T47D (cell line): ENCODE measurements at regions not wholly inside any gene's neighbourhood (a gene's known extent, or its start where the extent isn't known, plus 50 kb on each side); places are given as distances from the start of the nearest gene placed in this dataset.
"Not testable (repeated sequence)": the region's sequence is repeated elsewhere in the genome, so short reads cannot be mapped to it uniquely, and the experiment has no call there.

Experiments used
- DNase-seq, 2 experiments: peaks; one replicate each; pipeline versions ENCODE4 v3.0.0 to v3.0.0-alpha.2; 2011 to 2012; ENCODE audit warnings: low read depth in 1 of 2, low spot score in 1 of 2
- JUND ChIP-seq: IDR thresholded peaks from 2 replicates; pipeline ENCODE4 v1.6.1; 2012; ENCODE audit warnings: low read depth
- in situ Hi-C: cut with HindIII; loops from 2 replicates; pipeline ENCODE4 v1.10.0; 2016; ENCODE audit warnings: low sequenced_read_pairs, low pct_unique_long_range_greater_than_20kb

DNA sequence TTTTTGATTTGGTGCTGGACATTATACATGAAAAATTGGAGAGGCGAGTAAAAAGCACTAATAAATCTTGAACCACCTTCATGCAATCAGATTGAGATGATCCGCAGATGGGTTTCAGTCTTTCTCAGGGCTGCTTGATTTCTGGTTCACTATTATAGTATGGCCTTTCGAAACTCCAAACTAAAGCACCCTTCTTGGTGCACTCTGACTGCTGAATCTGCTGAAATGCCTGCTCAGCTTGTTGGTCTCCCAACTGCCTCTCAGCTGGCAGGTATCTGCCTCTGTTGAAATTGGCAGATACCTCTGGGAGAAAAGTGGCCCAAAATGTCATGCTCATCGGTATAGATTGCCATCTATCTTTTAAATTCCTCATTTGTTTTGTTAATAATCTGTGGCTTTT lies 102.5 kb upstream of the WIPF3 start:
- in situ Hi-C loops, result not testable (repeated sequence)

GRCh38 chr7:29709002-29709401 lies 97.3 kb upstream of the WIPF3 start:
- in situ Hi-C loops, DNase-seq: not testable (repeated sequence)

More for the DNA sequence above, 102.5 kb upstream of the WIPF3 start:
- DNase-seq, result not testable (repeated sequence)

GRCh38 chr7:29723127-29723526 lies 83.2 kb upstream of the WIPF3 start:
- in situ Hi-C loops, result not testable (repeated sequence)
- DNase-seq, result peak in 1 of 2 experiments; percentile 75

GRCh38 chr7:29723599-29723998 lies 82.7 kb upstream of the WIPF3 start:
- peak in 1 of 2 experiments; percentile 10 for DNase-seq
- no peak for TF ChIP-seq JUND
- in situ Hi-C loops, result no loop called here

- DNase-seq, in situ Hi-C loops: not testable (repeated sequence)
These were observed 76.7 kb upstream of the WIPF3 start for GRCh38 chr7:29729534-29730165.

DNA sequence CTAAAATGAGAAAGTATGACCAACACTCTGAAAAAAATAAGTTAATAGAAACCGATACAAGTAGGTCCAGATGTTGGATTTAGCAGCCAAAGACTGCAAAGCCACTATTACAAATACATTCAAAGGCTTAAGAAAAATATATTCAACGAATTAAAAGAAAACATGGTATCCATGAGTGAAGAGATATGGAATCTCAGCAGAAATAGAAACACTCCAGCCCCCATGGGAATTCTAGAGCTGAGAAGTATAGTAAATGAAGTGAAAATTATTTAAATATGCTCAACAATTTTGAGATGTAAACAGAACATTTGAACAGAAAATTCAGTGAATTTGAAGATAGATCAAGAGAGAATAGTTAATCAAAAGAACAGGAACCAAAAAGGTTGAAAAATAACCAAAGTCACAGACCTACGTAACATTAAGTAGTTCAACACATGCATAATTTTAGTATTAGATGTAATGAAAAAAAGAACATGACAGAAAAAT lies 72.0 kb upstream of the WIPF3 start:
- in situ Hi-C loops, result no loop called here
- no peak for TF ChIP-seq JUND
- DNase-seq, result no peak

DNA sequence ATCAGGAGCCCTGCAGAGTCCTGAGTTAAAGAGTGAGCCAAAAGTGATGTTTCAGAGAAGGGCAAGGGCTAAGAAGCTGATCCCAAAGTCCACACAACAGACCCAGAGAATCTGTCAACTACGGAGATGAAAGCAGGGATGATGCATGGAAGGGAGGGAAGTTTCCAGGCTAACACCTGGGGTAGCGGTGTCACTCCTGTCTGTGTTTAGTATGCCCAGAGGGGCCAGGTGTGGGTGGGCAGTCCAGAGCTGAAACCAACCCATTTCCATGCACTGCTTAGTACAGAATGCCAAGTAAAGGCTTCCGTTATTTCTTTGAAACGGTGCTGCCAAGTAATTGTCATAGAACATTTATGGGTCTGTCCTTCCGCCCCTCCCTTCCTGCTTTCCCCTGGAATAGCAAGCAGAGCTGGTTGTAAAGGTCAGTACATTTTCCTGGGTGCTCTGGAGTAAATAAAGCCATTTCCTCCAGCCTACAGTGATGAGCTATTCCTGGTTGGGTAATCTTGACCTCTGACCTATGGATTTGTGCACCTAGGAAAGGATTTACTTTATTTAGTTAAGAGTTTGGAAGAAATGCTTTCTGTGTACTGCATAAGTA lies 58.6 kb upstream of the WIPF3 start:
- in situ Hi-C loops, result not testable (repeated sequence)
- peak in 1 of 2 experiments; percentile 37 for DNase-seq

GRCh38 chr7:29748286-29749099 lies 57.8 kb upstream of the WIPF3 start:
- in situ Hi-C loops, result no loop called here
- DNase-seq, result peak in 1 of 2 experiments; percentile 78
- TF ChIP-seq JUND, result no peak

DNA sequence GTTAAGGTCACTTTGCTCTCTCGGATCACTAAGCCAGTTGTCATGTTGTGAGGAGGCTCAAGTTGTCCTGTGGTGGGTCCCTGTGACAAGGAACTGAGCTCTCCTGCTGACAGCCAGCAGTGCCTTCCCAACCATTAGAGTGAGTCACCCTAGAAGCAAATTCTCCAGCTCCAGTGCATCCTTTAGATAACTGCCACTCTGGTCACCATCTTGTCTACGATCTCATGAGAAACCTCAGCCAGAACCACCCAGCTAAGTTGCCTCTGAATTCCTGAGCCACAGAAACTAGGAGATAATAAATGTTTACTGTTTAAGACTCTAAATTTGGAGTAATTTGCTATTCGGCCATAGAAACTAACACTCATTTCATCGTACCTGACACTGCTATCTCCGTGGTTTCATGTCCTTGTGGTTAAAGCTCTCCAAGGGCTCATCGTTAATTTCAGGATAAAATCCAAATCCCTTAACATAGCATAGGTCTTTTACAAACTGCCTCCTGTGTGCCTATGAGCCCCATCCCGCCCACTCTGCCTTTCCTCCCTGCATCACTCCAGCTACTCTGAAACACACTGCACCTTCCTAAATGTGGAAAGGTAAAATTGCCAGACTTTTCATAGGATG lies 56.5 kb upstream of the WIPF3 start:
- DNase-seq, result no peak
- TF ChIP-seq JUND, result no peak
- in situ Hi-C loops, result no loop called here

DNA sequence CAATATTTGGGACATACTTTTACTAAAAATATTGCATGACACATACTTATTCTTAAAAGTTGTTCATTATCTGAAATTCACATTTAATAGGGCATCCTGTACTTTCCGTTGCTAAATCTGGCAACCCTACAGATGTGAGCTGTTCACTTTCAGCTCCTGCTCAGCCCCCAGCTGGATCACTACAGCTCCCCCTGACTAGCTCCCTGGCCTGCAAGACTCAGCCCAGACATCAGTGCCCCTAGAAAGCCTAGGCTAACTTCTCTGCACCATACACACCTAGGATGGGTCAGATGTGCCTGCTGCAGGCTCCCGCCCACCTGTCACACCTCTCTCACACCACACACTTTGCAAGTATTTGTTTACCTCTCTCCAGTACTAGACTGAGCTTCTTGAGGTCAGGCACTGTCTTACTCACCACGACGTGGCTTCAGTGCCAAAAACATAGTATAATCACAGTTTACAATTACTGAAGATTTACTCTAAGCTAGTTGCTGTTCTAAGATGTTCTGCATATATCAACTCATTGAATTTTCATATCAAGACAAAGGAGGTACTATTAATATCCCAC lies 55.9 kb upstream of the WIPF3 start:
- DNase-seq, in situ Hi-C loops: not testable (repeated sequence)

- in situ Hi-C loops, DNase-seq: not testable (repeated sequence)
These were observed 55.3 kb upstream of the WIPF3 start for GRCh38 chr7:29751012-29751411.

DNA sequence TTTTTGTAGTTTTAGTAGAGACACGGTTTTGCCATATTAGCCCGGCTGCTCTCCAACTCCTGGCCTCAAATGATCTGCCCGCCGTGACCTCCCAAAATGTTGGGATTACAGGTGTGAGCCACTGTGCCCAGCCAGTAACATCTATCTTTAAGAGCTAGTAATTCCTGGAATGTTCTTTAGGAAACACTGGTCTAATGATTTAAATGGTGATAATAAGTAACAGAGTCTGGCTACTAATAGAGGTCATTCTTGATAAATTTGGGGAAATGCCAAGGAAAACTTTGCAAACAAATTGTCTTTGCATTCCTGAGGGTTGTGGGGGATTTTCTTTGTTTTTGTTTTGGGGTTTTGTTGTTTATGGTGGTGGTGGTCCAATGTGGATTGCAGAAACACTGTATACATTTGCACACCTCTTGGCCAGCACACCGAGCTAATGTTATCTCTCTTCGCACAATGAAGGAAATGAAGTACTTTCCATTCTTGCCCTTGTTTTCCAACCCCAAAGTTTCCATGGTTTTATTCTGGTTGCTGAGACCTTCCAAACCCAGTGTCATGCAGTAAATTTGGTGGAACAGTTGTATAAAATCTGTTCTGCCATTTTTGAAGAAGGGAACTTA lies 51.3 kb upstream of the WIPF3 start:
- in situ Hi-C loops, result no loop called here

More for the DNA sequence above, 51.3 kb upstream of the WIPF3 start:
- no peak for TF ChIP-seq JUND
- DNase-seq, result no peak
